DOHH2 (cell line): ENCODE measurements at regions not wholly inside any gene's neighbourhood (a gene's known extent, or its start where the extent isn't known, plus 50 kb on each side); places are given as distances from the start of the nearest gene placed in this dataset.

ENCODE experiments used
- CTCF ChIP-seq: fragments of 200-600 bp; sonication (generic); IDR thresholded peaks from one replicate; pipeline ENCODE4 v1.5.1; 2014; ENCODE audit warnings: antibody characterized with exemption, mild to moderate bottlenecking, low read depth, low read length; ENCODE audit not compliant: poor library complexity, severe bottlenecking
- EZH2phosphoT487 ChIP-seq: fragments of 200-600 bp; sonication (generic); IDR thresholded peaks from 2 replicates; pipeline ENCODE4 v1.6.1; 2017; ENCODE audit warnings: borderline replicate concordance, mild to moderate bottlenecking, antibody characterized with exemption, low read length, moderate library complexity, mixed read lengths

- TF ChIP-seq CTCF: no peak
- TF ChIP-seq EZH2phosphoT487: no peak
Measured at GRCh38 chr3:853489-853888, 239.3 kb upstream of the CNTN6 start.
